D341Med (cell line): ENCODE measurements at regions not wholly inside any gene's neighbourhood (a gene's known extent, or its start where the extent isn't known, plus 50 kb on each side); places are given as distances from the start of the nearest gene placed in this dataset.

ENCODE experiments used
- DNase-seq: peaks from one replicate; pipeline ENCODE4 v3.0.0; 2012; ENCODE audit warnings: low spot score

GRCh38 chr4:130336585-130337217, 1240.7 kb downstream of the C4orf33 start:
- DNase-seq: peak; percentile 44

GRCh38 chr4:130338851-130339250, 1242.9 kb downstream of the C4orf33 start:
- DNase-seq: no peak

GRCh38 chr4:130349745-130350144, 1253.8 kb downstream of the C4orf33 start:
- no peak for DNase-seq

GRCh38 chr4:130356873-130357272, 1260.9 kb downstream of the C4orf33 start:
- no peak for DNase-seq

GRCh38 chr4:130359542-130359941, 1263.6 kb downstream of the C4orf33 start:
- DNase-seq: peak; percentile 20

GRCh38 chr4:130361616-130362015, 1265.7 kb downstream of the C4orf33 start:
- DNase-seq: no peak

GRCh38 chr4:130368668-130369067, 1272.7 kb downstream of the C4orf33 start:
- no peak for DNase-seq

GRCh38 chr4:130393231-130393630, 1297.3 kb downstream of the C4orf33 start:
- DNase-seq: no peak

- no peak for DNase-seq
Observed at GRCh38 chr4:130393642-130394041, 1297.7 kb downstream of the C4orf33 start.

- DNase-seq: no peak
Observed at GRCh38 chr4:130395871-130396270, 1299.9 kb downstream of the C4orf33 start.

GRCh38 chr4:130403221-130403620, 1307.3 kb downstream of the C4orf33 start:
- DNase-seq: no peak

- DNase-seq: no peak
Observed at GRCh38 chr4:130416228-130416627, 1320.3 kb downstream of the C4orf33 start.

- no peak for DNase-seq
Observed at GRCh38 chr4:130419211-130419975, 1323.4 kb downstream of the C4orf33 start.

- no peak for DNase-seq
Observed at GRCh38 chr4:130422261-130422660, 1326.3 kb downstream of the C4orf33 start.

- no peak for DNase-seq
Observed at GRCh38 chr4:130424211-130424610, 1328.3 kb downstream of the C4orf33 start.

GRCh38 chr4:130432289-130432688, 1336.3 kb downstream of the C4orf33 start:
- DNase-seq: no peak

GRCh38 chr4:130449741-130450140, 1353.8 kb downstream of the C4orf33 start:
- DNase-seq: no peak

- no peak for DNase-seq
Observed at GRCh38 chr4:130468340-130468739, 1372.4 kb downstream of the C4orf33 start.

GRCh38 chr4:130478406-130478805, 1382.5 kb downstream of the C4orf33 start:
- DNase-seq: no peak

- no peak for DNase-seq
Observed at GRCh38 chr4:130479020-130479419, 1383.1 kb downstream of the C4orf33 start.

GRCh38 chr4:130479674-130480073, 1383.7 kb downstream of the C4orf33 start:
- no peak for DNase-seq

- DNase-seq: no peak
Observed at GRCh38 chr4:130484826-130485225, 1388.9 kb downstream of the C4orf33 start.

GRCh38 chr4:130485371-130485770, 1389.4 kb downstream of the C4orf33 start:
- no peak for DNase-seq

- DNase-seq: no peak
Observed at GRCh38 chr4:130486186-130486585, 1390.2 kb downstream of the C4orf33 start.
